H1 (cell line): ENCODE measurements at regions not wholly inside any gene's neighbourhood (a gene's known extent, or its start where the extent isn't known, plus 50 kb on each side); places are given as distances from the start of the nearest gene placed in this dataset.
"Not testable (repeated sequence)": the region's sequence is repeated elsewhere in the genome, so short reads cannot be mapped to it uniquely, and the experiment has no call there.

Experiments used
- CTCF ChIA-PET: fragments of 300-600 bp; sonication (Branson Sonifier 250); formaldehyde crosslinking; loops from one replicate; lab custom pipeline; 2021; ENCODE audit not compliant: partially characterized antibody; lab: Charles Lee
- POLR2A ChIA-PET: fragments of 300-600 bp; sonication (Branson Sonifier 250); formaldehyde crosslinking; loops from one replicate; lab custom pipeline; 2021; ENCODE audit warnings: inconsistent platforms; ENCODE audit not compliant: partially characterized antibody; lab: Charles Lee
- DNase-seq, 2 experiments: peaks; one replicate each; pipeline versions ENCODE4 v3.0.0 to v3.0.0-alpha.2; 2010 to 2022; ENCODE audit warnings: low spot score in 2 of 2, low read depth in 1 of 2, mixed read lengths in 1 of 2
- FAIRE-seq: peaks from 2 replicates; lab custom pipeline; 2011; peaks lifted over from hg19 to GRCh38; lab: Jason Lieb, UNC
- H2AFZ ChIP-seq: 2 replicates; pipeline ENCODE4 v1.8.1; 2012; ENCODE audit warnings: low read length, inconsistent platforms
- H2AK5ac ChIP-seq: 2 replicates; pipeline ENCODE4 v1.6.1; 2013; ENCODE audit warnings: low read depth, low read length
- H2BK120ac ChIP-seq: replicated peaks from 2 replicates; pipeline ENCODE3; 2013; ENCODE audit warnings: low read depth, low read length, inconsistent platforms
- H2BK12ac ChIP-seq: 2 replicates; pipeline ENCODE4 v1.6.1; 2013; ENCODE audit warnings: low read depth, low read length
- H2BK15ac ChIP-seq: 2 replicates; pipeline ENCODE4 v1.6.1; 2013; ENCODE audit warnings: low read length
- H2BK20ac ChIP-seq: 2 replicates; pipeline ENCODE4 v1.6.1; 2013; ENCODE audit warnings: low read length
- H2BK5ac ChIP-seq: 2 replicates; pipeline ENCODE4 v1.6.1; 2013; ENCODE audit warnings: low read depth, low read length
- H3K14ac ChIP-seq: 2 replicates; pipeline ENCODE4 v1.6.1; 2013; ENCODE audit warnings: inconsistent platforms; ENCODE audit not compliant: insufficient read length
- H3K18ac ChIP-seq: 2 replicates; pipeline ENCODE4 v1.6.1; 2013; ENCODE audit warnings: low read length; ENCODE audit errors: extremely low read depth
- H3K23ac ChIP-seq: 2 replicates; pipeline ENCODE4 v1.6.1; 2013; ENCODE audit warnings: inconsistent platforms; ENCODE audit not compliant: insufficient read length
- H3K23me2 ChIP-seq: 2 replicates; pipeline ENCODE4 v1.6.1; 2013; ENCODE audit warnings: low read depth, low read length
- H3K27ac ChIP-seq: 2 replicates; pipeline ENCODE4 v1.6.1; 2011; ENCODE audit warnings: low read depth, low read length, inconsistent platforms
- H3K27me3 ChIP-seq, 4 experiments: replicated peaks in 1 of 4; 1 replicate in 1 of 4; 2 replicates in 3 of 4; pipeline versions ENCODE4 v1.6.1 to v1.8.1; 2011 to 2013; ENCODE audit warnings: low read length in 3 of 4, mild to moderate bottlenecking in 3 of 4, inconsistent platforms in 2 of 4, mixed read lengths in 2 of 4, moderate library complexity in 1 of 4; ENCODE audit not compliant: control insufficient read depth in 3 of 4, insufficient read depth in 3 of 4; ENCODE audit errors: extremely low read depth in 1 of 4
- H3K36me3 ChIP-seq, 4 experiments: 2 replicates each; pipeline versions ENCODE4 v1.6.1 to v1.8.1; 2011 to 2013; ENCODE audit warnings: mild to moderate bottlenecking in 4 of 4, low read length in 3 of 4, moderate library complexity in 2 of 4, control low read depth in 1 of 4, inconsistent platforms in 1 of 4; ENCODE audit not compliant: insufficient read depth in 4 of 4, control insufficient read depth in 2 of 4
- H3K4ac ChIP-seq: replicated peaks from 2 replicates; pipeline ENCODE3; 2013; ENCODE audit warnings: low read length, low read depth, mixed read lengths, inconsistent platforms; ENCODE audit not compliant: insufficient read length
- H3K4me1 ChIP-seq, 4 experiments: replicated peaks in 1 of 4; 1 replicate in 1 of 4; 2 replicates in 3 of 4; pipeline versions ENCODE4 v1.6.1 to v1.8.1; 2011 to 2013; ENCODE audit warnings: low read length in 3 of 4, inconsistent platforms in 2 of 4, mixed read lengths in 1 of 4; ENCODE audit not compliant: insufficient read depth in 4 of 4, control insufficient read depth in 3 of 4
- H3K4me2 ChIP-seq, 2 experiments: 2 replicates each; pipeline versions ENCODE4 v1.6.1 to v1.8.1; 2011 to 2013; ENCODE audit warnings: low read depth in 2 of 2, low read length in 2 of 2, control low read depth in 1 of 2, inconsistent platforms in 1 of 2, mild to moderate bottlenecking in 1 of 2; ENCODE audit not compliant: insufficient read depth in 1 of 2
- H3K4me3 ChIP-seq, 4 experiments: fragments of 200-600, 300-600 bp in 1 of 4; sonication (generic), shearing (Covaris generic), sonication (Bioruptor Twin) in 1 of 4; 2 replicates each; pipeline versions ENCODE4 v1.5.1 to v1.8.1; 2011 to 2016; ENCODE audit warnings: low read length in 4 of 4, low read depth in 3 of 4, control low read depth in 2 of 4, inconsistent platforms in 2 of 4, mild to moderate bottlenecking in 2 of 4, mixed read lengths in 1 of 4, moderate library complexity in 1 of 4; ENCODE audit not compliant: insufficient read depth in 2 of 4; ENCODE audit errors: extremely low read depth in 1 of 4
- H3K56ac ChIP-seq: replicated peaks from 2 replicates; pipeline ENCODE3; 2013; ENCODE audit warnings: low read depth, mild to moderate bottlenecking, mixed read lengths, low read length, inconsistent platforms; ENCODE audit not compliant: insufficient read length
- H3K79me1 ChIP-seq: 2 replicates; pipeline ENCODE4 v1.6.1; 2013; ENCODE audit warnings: low read depth, low read length, control low read depth
- H3K79me2 ChIP-seq, 2 experiments: 2 replicates each; pipeline versions ENCODE4 v1.6.1 to v1.8.1; 2012 to 2013; ENCODE audit warnings: low read length in 2 of 2, mild to moderate bottlenecking in 2 of 2, inconsistent platforms in 1 of 2; ENCODE audit not compliant: insufficient read depth in 2 of 2, control insufficient read depth in 1 of 2
- H3K9ac ChIP-seq, 4 experiments: replicated peaks in 1 of 4; 1 replicate in 1 of 4; 2 replicates in 3 of 4; pipeline versions ENCODE4 v1.6.1 to v1.8.1; 2011 to 2013; ENCODE audit warnings: low read depth in 3 of 4, low read length in 3 of 4, control low read depth in 2 of 4, mild to moderate bottlenecking in 2 of 4, moderate library complexity in 2 of 4, inconsistent platforms in 1 of 4; ENCODE audit errors: extremely low read depth in 1 of 4
- H3K9me3 ChIP-seq, 2 experiments: 2 replicates each; pipeline versions ENCODE4 v1.6.1 to v1.8.1; 2012 to 2013; ENCODE audit warnings: mild to moderate bottlenecking in 2 of 2, moderate library complexity in 2 of 2, control low read depth in 1 of 2, inconsistent platforms in 1 of 2, low read depth in 1 of 2, low read length in 1 of 2, mixed read lengths in 1 of 2; ENCODE audit not compliant: insufficient read depth in 2 of 2
- H4K20me1 ChIP-seq, 2 experiments: replicated peaks in 1 of 2; 2 replicates each; pipeline versions ENCODE3 to v1.8.1; 2011 to 2013; ENCODE audit warnings: inconsistent platforms in 2 of 2, low read length in 2 of 2, mild to moderate bottlenecking in 1 of 2; ENCODE audit not compliant: insufficient read depth in 2 of 2, control insufficient read depth in 1 of 2
- H4K5ac ChIP-seq: 2 replicates; pipeline ENCODE4 v1.6.1; 2013; ENCODE audit warnings: low read length, low read depth, mixed read lengths, inconsistent platforms; ENCODE audit not compliant: insufficient read length
- H4K8ac ChIP-seq: 2 replicates; pipeline ENCODE4 v1.8.0; 2013; ENCODE audit warnings: mild to moderate bottlenecking, moderate library complexity, low read length, inconsistent platforms; ENCODE audit not compliant: insufficient read depth; ENCODE audit errors: extremely low read depth
- H4K91ac ChIP-seq: replicated peaks from 2 replicates; pipeline ENCODE3; 2013; ENCODE audit warnings: low read length, mixed read lengths, inconsistent platforms; ENCODE audit not compliant: insufficient read length
- CHD1 ChIP-seq: IDR thresholded peaks from 2 replicates; pipeline ENCODE4 v1.6.1; 2012; ENCODE audit warnings: low read depth, low read length, improper control_type of control experiment
- E2F6 ChIP-seq: IDR thresholded peaks from 2 replicates; pipeline ENCODE4 v1.6.1; 2012; ENCODE audit warnings: inconsistent platforms
- EGR1 ChIP-seq: IDR thresholded peaks from 2 replicates; pipeline ENCODE4 v1.6.1; 2011; ENCODE audit warnings: low read depth, low read length, borderline replicate concordance
- RBBP5 ChIP-seq: IDR thresholded peaks from 2 replicates; pipeline ENCODE4 v1.7.1; 2012; ENCODE audit warnings: low read depth, mild to moderate bottlenecking, inconsistent platforms, low read length, moderate library complexity, borderline replicate concordance
- SP2 ChIP-seq: IDR thresholded peaks from 2 replicates; pipeline ENCODE4 v1.6.1; 2012; ENCODE audit warnings: mild to moderate bottlenecking, low read length, inconsistent platforms
- TAF1 ChIP-seq: IDR thresholded peaks from 2 replicates; pipeline ENCODE4 v1.6.1; 2011; ENCODE audit warnings: mild to moderate bottlenecking, low read depth, low read length
- WGBS, 2 experiments: shearing (Covaris generic) in 1 of 2; methylation state at CpG; one replicate each; pipeline versions ENCODE4 v1.1.6 to v1.1.7; 2013 to 2015; ENCODE audit warnings: low lambda C conversion rate in 2 of 2, mixed read lengths in 2 of 2, inconsistent platforms in 1 of 2, low coverage in 1 of 2, missing lambda C conversion rate in 1 of 2; ENCODE audit not compliant: insufficient replicate concordance in 2 of 2, insufficient coverage in 1 of 2, insufficient read length in 1 of 2; ENCODE audit errors: extremely low coverage in 1 of 2, missing lambda C conversion rate in 1 of 2; 5-methylcytosine and 5-hydroxymethylcytosine counted together

GRCh38 chr4:177532358-177532757 lies 90.1 kb upstream of the AGA start (continued):
- TF ChIP-seq E2F6 (no peak), TAF1 (no peak), EGR1 (no peak), CHD1 (no peak), RBBP5 (no peak), SP2 (no peak)
- TF ChIP-seq, all 59 proteins: peak for 0

- H2AK5ac ChIP-seq, H3K4me2 ChIP-seq, H3K56ac ChIP-seq, H3K36me3 ChIP-seq, H4K8ac ChIP-seq, H2BK120ac ChIP-seq, H4K91ac ChIP-seq, H3K79me1 ChIP-seq, DNase-seq, H3K9me3 ChIP-seq, H2AFZ ChIP-seq, H3K27me3 ChIP-seq, H3K9ac ChIP-seq, POLR2A ChIA-PET, H3K14ac ChIP-seq, H2BK15ac ChIP-seq, H3K4me1 ChIP-seq, H4K5ac ChIP-seq, H2BK20ac ChIP-seq, FAIRE-seq, H3K4ac ChIP-seq, H2BK12ac ChIP-seq, H3K4me3 ChIP-seq, H3K23me2 ChIP-seq, H2BK5ac ChIP-seq, H4K20me1 ChIP-seq, H3K18ac ChIP-seq, CTCF ChIA-PET, H3K23ac ChIP-seq, H3K79me2 ChIP-seq, H3K27ac ChIP-seq: not testable (repeated sequence)
- WGBS, 2 experiments, result 74% methylated on average over 3 of the region's 3 CpGs; no CpG with 5 or more reads in 1 of the 2 experiments
Measured at GRCh38 chr4:177534841-177535240, 92.6 kb upstream of the AGA start.
